NB4 (cell line): ENCODE measurements at regions not wholly inside any gene's neighbourhood (a gene's known extent, or its start where the extent isn't known, plus 50 kb on each side); places are given as distances from the start of the nearest gene placed in this dataset.

Source experiments
- CTCF ChIP-seq: IDR thresholded peaks from one replicate; pipeline ENCODE4 v1.5.1; 2012; ENCODE audit warnings: low read depth, low read length
- POLR2A ChIP-seq: IDR thresholded peaks from 2 replicates; pipeline ENCODE4 v1.6.1; 2011; ENCODE audit warnings: mild to moderate bottlenecking; ENCODE audit not compliant: insufficient read length; ENCODE audit errors: extremely low read depth

- TF ChIP-seq CTCF (no peak), POLR2A (no peak)
These were observed 715.2 kb upstream of the RAG2 start for GRCh38 chr11:37313266-37313665.
